Germinal center (tissue), 1 donor: ENCODE measurements at regions not wholly inside any gene's neighbourhood (a gene's known extent, or its start where the extent isn't known, plus 50 kb on each side); places are given as distances from the start of the nearest gene placed in this dataset.
"Not testable (repeated sequence)": the region's sequence is repeated elsewhere in the genome, so short reads cannot be mapped to it uniquely, and the experiment has no call there.

Experiments used
- DNase-seq: peaks from one replicate; pipeline ENCODE4 v3.0.0; 2012; ENCODE audit warnings: mixed read lengths, low spot score

DNA sequence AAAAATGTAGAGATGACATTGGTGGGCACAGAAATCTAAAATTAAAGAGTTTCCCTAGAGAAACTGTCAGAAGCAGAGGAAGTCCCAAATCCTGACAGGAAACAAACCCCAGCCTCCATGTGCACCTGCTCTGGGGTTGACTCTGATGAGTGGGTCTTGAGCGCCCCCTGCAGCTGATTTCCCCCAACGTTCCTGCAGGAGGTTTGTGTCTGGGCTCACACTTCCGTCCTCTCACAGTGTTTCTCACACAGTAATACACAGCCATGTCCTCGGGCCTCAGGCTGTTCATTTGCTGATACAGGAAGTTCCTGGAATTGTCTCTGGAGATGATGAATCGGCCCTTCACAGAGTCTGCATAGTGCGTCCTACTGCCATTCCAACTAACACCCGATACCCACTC is 670.1 kb downstream of the TMEM121 start:
- DNase-seq = not testable (repeated sequence)

DNA sequence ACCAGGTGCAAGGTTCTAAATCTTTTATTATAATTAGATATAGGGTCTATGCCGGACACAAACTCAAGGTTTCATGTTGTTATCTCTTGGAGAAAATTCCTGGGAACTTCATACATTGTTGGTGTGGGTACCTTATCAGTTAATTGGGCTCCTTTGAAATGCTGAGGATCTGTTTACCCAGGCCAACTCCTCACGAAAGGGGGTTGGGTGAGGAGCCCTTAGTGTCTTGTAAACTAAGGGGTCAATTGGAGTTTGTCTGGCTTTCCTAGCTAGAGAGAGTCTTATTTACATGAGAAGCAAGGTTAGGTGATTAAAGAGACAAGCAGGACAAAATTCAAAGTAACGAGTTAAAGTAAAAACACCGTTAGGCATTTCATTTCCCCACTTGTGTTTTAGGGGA is 670.9 kb downstream of the TMEM121 start:
- DNase-seq = not testable (repeated sequence)

DNA sequence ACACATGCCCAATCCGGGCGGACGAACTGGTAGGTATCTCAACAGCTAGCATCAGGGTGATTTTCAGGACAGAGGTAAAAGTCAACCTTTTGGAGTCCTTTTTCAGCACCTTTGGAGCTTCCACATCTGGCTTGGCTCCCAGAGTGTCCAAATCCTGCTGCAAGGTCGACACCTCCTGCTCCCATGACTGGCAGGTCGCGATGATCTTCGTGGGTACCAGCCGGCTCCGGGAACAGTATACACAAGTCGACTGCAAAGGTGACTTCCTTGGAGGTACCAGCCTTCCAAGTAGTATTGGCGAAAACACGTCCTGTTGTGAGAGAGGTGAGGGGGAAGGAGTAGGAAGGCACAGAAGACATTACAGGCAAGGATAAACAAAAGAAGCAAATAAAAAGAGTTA is 672.7 kb downstream of the TMEM121 start:
- no peak for DNase-seq

DNA sequence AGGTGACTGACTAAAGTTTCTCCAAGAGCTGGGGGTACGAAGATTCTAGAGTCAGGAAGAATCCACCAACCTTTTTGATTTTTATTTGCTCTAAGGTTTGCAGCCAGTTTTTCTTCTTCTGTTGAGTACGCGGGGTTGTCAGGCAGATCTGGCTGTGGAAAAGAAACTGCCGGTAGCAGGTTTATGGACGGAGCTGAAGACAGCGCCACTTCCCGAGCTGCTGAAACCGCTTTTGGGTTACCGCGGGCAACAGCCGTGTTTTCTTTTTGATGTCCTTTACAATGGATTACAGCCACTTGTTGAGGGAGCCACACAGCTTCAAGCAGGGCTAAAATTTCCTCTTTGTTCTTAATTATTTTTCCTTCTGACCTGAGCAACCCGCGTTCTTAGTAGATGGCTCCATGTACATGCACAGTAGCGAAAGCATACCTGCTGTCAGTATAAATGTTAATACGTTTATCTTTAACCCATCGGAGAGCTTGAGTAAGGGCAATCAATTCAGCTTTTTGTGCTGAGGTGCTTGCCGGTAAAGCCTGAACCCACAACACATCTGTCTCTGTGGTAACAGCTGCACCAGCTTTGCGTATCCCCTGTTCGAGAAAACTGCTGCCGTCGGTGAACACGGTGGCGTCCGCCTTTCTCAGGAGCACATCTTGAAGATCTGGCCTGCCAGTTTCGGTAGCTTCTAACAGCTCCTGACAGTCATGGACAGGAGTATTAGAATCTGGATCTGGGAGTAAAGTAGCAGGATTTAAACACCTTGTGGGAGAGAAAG is 674.3 kb downstream of the TMEM121 start:
- no peak for DNase-seq

DNA sequence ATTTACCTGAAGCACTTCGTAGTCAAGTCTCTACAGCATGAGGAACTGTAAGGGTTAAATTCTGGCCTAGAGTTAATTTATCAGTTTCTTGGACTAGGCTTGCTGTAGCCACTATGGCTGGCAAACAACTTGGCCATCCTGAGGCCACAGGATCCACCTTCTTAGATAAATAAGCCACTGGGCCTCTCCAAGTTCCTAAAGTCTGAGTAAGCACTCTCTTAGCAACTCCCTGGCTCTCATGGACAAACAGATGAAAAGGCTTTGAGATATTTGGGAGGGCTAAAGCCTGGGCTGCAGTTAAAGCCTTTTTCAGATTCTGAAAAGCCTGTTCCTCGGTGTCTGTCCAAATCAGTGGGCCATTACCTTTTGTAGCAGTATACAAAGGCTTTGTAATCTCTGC is 675.0 kb downstream of the TMEM121 start:
- no peak for DNase-seq

DNA sequence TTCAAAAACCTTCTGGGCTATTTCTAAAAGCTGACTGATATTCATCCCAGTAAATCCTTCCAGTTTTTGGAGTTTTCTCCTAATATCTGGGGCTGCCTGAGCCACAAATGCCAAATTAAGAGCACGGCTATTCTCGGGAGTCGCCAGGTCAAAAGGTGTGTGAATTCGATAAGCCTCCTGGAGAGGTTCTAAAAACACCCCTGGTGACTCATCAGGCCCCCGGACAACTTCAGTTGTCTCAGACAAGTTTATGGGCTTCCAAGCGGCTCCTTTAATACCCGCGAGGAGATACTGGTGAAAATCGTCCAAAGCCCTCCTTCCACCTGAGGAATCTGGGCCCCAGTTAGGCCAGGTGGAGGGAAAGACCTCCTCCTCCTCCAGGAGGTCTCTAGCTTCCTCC is 677.1 kb downstream of the TMEM121 start:
- no peak for DNase-seq

DNA sequence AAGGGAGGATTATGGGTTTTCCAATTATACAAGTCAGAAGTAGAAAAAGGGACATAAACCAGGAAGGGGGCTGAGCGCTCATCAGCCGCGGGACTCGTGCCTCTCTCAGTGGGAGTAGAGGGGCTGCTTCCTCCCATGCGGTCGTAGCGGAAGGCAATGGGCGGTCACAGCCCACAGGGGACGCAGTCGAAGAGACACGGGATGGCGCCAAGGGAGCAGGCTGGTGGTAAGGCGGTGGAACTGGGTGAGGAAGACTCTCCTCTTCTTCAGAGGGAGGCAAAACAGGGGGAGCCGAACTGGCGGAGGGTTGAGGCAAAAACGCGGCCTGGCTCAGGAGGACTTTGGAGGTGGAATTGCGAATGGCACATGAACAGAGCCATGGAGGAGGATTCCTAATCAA is 677.7 kb downstream of the TMEM121 start:
- DNase-seq = no peak

DNA sequence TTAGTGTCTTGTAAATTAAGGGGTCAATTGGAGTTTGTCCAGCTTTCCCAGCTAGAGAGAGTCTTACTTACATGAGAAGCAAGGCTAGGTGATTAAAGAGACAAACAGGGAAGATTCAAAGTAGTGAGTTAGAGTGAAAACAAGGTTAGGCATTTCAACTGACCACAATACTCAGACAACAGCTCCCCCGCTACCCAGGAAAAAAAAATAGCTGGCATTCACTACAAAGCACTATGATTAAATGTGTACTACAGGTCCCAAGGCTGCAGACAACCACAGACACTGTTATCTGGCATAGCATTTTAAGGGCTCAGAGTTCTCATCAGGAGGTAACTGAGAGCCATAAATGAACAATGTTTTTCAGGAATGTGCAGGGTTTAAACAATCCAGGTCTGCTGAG is 680.9 kb downstream of the TMEM121 start:
- DNase-seq = no peak

DNA sequence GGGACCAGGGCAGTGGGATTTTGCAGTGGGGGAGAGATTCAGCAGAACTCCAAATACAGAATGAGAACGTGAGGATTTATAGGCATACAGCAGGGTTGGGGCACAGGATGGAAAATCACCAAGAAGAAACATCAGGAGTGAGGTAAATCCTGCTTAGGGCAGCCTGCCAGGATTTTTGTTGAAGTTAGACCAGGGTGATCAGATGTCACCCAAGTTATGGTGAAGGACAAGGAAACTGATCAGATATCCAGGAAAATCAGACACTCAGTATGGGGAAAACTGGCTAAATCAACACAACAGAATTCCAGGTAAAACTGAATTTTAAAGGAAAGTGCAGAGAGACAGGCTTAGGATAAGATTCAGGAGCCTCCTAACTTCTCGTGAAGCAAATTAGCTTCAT is 682.4 kb downstream of the TMEM121 start:
- DNase-seq = no peak

DNA sequence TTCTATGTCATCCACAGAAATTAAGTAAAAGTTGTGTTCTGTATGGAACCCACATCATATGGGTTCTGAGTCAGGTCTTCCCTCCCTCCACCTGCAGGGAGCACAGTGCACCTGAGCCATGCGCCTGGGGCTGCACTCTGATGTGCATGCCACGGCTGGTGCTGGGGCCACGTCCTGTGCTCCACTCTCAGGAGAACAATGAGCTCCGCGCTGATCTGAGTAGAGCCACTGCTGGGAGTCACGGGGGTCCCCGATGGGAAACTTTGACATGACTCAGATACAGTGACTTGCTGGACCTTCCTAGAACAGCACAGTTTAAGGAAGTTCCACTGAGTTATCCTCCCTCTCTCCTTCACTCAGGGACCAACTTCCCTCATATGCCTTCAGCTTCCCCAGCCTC is 683.4 kb downstream of the TMEM121 start:
- DNase-seq = no peak

DNA sequence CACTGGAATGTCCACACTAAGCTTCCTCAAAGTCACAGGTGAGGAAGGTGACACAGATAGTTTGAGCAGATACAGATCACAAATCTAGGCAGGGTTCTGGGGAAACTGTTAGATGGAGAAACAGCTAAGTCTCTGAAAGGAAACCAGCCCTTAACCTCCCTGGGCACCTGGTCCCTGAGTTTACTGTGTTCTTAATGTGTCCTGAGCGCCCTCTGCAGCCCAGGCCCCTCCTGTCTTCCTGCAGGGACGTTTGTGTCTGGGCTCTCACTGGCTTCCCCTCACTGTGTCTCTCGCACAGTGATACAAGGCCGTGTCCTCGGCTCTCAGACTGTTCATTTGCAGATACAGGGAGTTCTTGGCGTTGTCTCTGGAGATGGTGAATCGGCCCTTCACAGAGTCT is 684.3 kb downstream of the TMEM121 start:
- DNase-seq = no peak

DNA sequence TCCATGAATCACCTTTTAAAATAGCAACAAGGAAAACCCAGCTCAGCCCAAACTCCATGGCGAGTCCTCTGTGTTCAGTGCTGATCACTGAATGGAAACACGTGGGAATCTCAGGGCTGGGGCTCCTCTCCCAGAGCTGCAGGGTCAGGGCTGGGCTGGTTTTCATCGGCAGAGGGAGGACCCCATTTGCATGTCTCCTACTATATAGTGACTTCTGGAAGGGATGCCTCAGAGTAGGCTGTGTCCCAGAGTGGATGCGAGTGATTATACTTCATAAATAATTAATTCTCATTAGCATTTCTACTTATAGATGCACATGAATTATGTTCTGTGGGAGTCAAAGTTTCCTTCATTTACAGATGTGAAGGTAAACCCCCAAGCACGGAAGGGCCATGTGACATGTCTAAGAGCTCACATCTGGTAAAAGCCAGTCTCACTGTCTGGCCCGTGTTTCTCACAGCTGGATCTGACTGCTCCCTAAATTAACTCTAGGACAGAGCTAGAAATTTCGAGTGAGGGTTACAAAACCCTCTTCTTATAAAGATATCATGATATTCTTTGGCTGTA is 685.0 kb downstream of the TMEM121 start:
- no peak for DNase-seq

DNA sequence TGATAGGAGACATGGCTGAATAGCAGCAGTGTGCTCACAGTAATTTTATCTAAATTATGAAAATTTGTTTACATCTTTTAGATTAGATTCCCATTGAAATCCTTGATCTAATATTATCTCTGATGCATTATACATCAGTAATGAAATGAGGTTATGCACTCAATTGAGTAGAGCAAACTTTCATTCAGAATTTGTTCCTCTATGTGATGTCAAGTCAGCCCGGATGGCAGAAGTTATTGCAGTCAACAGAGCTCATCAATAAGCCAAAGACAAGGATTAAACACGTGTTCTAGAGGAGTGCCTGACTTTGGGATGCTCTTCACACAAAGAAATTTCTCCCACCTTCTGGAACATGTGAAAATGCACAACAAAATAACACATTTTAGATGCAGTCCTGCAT is 688.8 kb downstream of the TMEM121 start:
- no peak for DNase-seq

DNA sequence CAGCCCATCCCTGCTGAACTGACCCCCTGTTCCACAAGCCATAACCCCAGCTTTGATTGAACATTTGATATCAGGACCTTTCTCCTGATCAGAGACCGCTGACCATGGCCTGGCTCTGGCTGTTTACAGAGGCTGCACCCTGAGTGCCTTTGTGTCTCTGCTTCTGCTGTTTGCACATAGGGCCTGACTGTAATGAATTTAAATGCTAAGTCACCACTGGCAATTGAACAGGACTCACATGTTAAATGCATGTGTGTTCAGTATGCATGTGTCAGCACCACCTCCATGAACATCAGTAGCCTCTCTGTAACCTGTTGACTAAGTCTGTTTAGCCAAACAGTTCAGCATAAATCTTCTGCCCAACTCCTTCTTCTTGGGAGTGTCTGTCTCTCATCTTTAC is 690.3 kb downstream of the TMEM121 start:
- no peak for DNase-seq

DNA sequence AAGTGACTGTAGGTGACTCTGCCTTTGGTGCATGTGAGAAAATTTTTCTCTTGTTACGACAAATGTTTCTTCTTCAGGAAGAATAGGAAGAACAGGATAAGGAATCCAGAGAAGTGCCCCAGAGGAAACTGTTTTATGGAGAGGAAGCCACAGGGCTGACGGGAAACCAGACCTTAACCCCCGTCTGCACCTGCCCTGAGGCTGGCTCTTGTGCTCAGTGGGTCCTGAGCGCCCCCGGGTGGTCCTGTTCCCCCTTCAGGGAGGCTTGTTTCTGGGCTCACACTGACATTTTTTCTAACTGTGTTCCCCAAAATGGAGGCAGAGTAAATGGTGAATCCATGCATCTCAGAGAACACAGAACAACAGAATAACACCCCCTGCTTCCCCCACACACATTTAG is 691.8 kb downstream of the TMEM121 start:
- no peak for DNase-seq

DNA sequence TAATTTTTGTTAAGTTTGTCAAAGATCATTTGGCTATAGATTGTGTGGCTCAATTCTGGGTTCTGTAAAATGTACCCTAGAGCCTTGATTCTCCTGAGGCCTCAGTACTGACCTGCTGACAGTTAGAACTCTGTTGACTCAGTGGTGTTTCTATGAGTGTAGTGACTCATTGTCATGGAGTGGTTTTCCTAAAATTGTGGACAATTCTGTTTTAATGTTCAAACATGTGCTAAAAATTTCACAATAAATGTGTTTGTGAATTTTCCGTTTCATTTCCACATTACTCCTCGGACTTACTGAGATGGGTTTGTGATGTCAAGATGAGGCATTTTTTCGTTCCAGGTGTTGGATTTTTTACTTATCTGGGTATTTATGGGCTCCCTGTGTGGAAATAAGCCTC is 695.9 kb downstream of the TMEM121 start:
- DNase-seq = no peak

DNA sequence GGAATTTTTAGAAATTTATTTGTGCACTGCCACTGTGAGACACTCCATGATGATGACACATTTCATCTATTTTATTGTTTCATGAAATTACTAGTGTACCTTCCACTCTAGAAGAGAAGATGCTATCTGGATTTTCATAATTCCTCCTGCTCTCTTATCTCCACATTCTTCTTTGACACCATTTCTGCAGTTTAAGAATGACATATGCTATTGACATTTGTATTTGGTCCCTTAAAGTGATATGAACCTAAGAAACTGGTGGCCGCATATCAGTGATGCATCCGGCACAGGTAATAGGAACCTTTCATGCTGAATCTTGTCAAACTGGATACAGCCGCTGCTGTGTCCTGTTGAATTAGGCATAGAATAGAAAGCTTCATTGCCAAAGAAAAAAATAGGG is 696.3 kb downstream of the TMEM121 start:
- DNase-seq = no peak

DNA sequence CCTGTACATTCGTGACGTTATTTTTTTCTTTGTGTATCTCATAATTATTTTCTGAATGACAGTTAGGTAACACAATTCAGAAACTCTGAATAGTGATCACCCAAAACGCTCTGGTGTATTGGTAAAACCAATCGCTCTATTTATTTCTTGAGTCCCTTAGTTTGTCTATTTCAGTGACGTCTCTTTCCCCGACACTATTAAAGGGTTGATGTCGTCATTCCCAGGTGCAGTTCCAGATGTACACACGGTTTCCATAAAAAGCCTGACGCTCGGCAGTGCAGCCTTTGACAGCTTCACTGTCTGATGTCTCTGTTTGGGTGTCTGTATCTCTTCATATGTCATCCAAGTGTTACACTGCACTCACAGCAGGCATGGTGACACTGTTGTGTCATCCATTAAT is 701.4 kb downstream of the TMEM121 start:
- no peak for DNase-seq

DNA sequence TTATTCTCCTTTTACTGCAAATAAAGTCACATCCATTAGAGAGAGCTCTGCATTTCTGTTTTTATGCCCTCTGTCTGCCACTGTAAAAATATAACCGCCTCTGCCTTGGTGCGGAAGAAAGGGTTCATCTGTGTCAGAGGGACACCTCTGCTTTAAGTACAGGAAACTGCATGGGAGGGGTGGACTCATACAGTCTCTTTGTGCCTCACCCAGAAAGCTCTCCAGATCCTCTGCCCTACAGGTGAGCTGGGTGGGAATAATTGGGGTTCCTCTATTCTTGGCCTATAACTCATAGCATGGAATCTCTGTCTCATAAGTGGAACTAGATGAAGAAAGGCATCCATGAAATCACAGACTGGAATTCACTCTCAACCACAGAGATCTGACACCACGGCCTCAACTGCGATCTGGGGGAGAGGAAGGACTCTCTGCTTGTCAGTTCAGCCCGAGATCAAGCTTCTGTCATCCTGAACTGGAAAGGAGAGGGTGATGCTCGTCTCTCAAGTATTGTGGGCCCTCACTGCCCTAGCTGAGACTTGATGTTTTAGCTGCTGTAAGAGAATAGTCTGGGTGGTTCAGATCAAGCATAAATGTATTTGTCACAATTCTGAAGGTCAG is 702.3 kb downstream of the TMEM121 start:
- no peak for DNase-seq

DNA sequence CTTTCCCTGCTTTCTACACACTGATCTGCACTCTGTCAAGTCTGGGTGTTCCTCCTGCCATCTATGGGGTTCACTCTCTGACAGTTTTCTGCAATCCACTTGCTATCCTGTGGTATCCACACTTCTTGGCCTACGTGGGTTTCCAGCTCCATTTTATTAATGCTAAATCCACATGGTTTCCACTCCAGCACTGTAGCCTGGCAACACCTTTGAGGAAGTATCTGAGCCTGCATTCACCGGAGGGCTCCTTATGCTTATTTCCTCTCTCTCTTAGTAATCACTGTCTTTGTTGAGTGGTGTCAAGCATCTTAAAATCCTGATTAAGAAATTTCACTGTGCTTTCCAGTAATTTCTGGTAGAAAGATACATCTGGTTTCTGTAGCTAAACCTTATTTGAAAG is 703.7 kb downstream of the TMEM121 start:
- no peak for DNase-seq

DNA sequence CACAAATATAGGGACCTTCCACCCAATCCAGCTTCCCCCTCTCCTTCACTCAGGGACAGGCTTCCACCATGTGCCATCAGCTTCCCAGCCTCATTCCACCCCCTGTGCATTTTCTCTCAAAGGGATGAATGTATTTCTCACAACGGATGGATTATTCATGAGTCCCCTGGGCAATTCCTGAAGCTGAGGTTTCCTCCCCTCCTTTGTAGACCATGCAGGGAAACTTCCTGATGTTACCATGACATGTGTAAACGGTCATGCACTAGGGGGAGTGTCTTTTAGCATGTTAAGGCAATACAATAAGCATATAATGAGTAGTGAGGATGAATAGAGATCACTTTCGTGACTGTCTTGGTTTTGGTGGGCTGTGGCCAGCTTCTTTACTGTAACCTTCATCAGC is 706.8 kb downstream of the TMEM121 start:
- not testable (repeated sequence) for DNase-seq

DNA sequence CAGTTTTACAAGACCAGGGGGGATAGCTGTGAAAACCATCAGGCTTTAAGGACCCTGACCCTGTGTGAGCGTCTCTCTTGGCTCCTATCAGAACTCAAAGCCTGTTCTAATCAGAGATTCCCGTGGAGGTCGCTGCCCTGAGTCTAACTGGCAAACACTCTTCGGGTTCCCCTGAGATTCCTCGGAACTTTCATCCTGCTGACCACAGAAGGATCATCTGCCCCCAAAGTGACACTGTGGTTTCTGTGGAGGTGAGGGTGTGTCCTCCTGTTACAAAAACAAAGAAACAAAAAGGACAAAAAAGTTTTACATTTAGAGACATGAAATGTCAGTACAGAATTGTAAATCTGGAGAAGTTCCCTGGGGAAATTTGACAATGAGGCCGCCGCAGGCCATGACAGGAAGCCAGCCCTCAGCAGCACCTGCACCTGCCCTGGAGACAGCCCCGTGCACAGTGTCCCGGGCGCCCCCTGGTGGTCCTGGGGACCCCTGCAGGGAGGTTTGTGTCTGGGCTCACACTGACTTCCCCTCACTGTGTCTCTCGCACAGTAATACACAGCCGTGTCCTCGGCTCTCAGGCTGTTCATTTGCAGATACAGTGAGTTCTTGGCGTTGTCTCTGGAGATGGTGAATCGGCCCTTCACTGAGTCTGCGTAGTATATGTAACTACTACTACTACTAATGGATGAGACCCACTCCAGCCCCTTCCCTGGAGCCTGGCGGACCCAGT is 708.3 kb downstream of the TMEM121 start:
- not testable (repeated sequence) for DNase-seq
